BJ (cell line): ENCODE measurements at regions not wholly inside any gene's neighbourhood (a gene's known extent, or its start where the extent isn't known, plus 50 kb on each side); places are given as distances from the start of the nearest gene placed in this dataset.

Experiments used
- CTCF ChIA-PET: fragments of 350-600 bp; formaldehyde crosslinking; extraction: SDS; loops from one replicate; lab custom pipeline; 2021; ENCODE audit warnings: antibody characterized with exemption, inconsistent platforms; lab: Yijun Ruan, JAX
- POLR2A ChIA-PET: fragments of 300-600 bp; sonication (Branson Sonifier 250); formaldehyde crosslinking; extraction: SDS; loops from one replicate; lab custom pipeline; 2021; ENCODE audit warnings: antibody characterized with exemption; lab: Charles Lee
- DNase-seq: peaks from one replicate; pipeline ENCODE4 v3.0.0-alpha.2; 2011; ENCODE audit warnings: low read depth
- H3K27me3 ChIP-seq: 2 replicates; pipeline ENCODE4 v1.6.0; 2011; ENCODE audit warnings: low read length; ENCODE audit not compliant: control insufficient read depth, insufficient read depth
- H3K36me3 ChIP-seq: 2 replicates; pipeline ENCODE4 v1.5.1; 2011; ENCODE audit warnings: low read length; ENCODE audit not compliant: control insufficient read depth, insufficient read depth
- H3K4me3 ChIP-seq: 2 replicates; pipeline ENCODE4 v1.5.1; 2011; ENCODE audit warnings: low read depth, mild to moderate bottlenecking, control low read depth, low read length
- CTCF ChIP-seq: IDR thresholded peaks from 2 replicates; pipeline ENCODE4 v1.5.1; 2011; ENCODE audit warnings: low read depth, mild to moderate bottlenecking, control low read depth, inconsistent platforms, low read length, moderate library complexity; ENCODE audit not compliant: insufficient read depth

- ChIA-PET POLR2A (no interaction called here), CTCF (no interaction called here)
- TF ChIP-seq CTCF = no peak
- no peak overlapping the region for H3K4me3 ChIP-seq
- DNase-seq = no peak
- H3K36me3 ChIP-seq = no peaks in the 10 kb centered on the region
- no peaks in the 10 kb centered on the region for H3K27me3 ChIP-seq
Observed at GRCh38 chr4:149144060-149144459, 671.6 kb downstream of the IQCM start.

- no peaks in the 10 kb centered on the region for H3K36me3 ChIP-seq
- CTCF ChIA-PET = no interaction called here
- no peaks in the 10 kb centered on the region for H3K27me3 ChIP-seq
- no peak for TF ChIP-seq CTCF
- H3K4me3 ChIP-seq = no peak overlapping the region
- no peak for DNase-seq
- POLR2A ChIA-PET = interaction anchor here (0.6 kb wide), 1 partner anchor 1920 kb away, joined by 11 read pairs; no protein-coding TSS in a partner anchor
Observed at GRCh38 chr4:149141391-149141790, 674.3 kb downstream of the IQCM start.

GRCh38 chr4:149140841-149141240 lies 674.8 kb downstream of the IQCM start:
- no peaks in the 10 kb centered on the region for H3K36me3 ChIP-seq
- CTCF ChIA-PET = no interaction called here
- TF ChIP-seq CTCF = no peak
- POLR2A ChIA-PET = interaction anchor here (0.6 kb wide), 1 partner anchor 1921 kb away, joined by 11 read pairs; no protein-coding TSS in a partner anchor
- no peaks in the 10 kb centered on the region for H3K27me3 ChIP-seq
- no peak for DNase-seq
- no peak overlapping the region for H3K4me3 ChIP-seq

- H3K4me3 ChIP-seq = no peak overlapping the region
- no peaks in the 10 kb centered on the region for H3K27me3 ChIP-seq
- ChIA-PET POLR2A (no interaction called here), CTCF (no interaction called here)
- no peak for TF ChIP-seq CTCF
- no peaks in the 10 kb centered on the region for H3K36me3 ChIP-seq
- no peak for DNase-seq
Observed at GRCh38 chr4:149136951-149137620, 678.6 kb downstream of the IQCM start.

GRCh38 chr4:149135062-149135461 lies 680.6 kb downstream of the IQCM start:
- Histone ChIP-seq H3K4me3 (no peak overlapping the region), H3K36me3 (no peaks in the 10 kb centered on the region), H3K27me3 (no peaks in the 10 kb centered on the region)
- CTCF ChIA-PET = no interaction called here
- POLR2A ChIA-PET = no interaction called here
- DNase-seq = no peak
- no peak for TF ChIP-seq CTCF
